ENCODE measurements at regions not wholly inside any gene's neighbourhood (a gene's known extent, or its start where the extent isn't known, plus 50 kb on each side); places are given as distances from the start of the nearest gene placed in this dataset.

DNA sequence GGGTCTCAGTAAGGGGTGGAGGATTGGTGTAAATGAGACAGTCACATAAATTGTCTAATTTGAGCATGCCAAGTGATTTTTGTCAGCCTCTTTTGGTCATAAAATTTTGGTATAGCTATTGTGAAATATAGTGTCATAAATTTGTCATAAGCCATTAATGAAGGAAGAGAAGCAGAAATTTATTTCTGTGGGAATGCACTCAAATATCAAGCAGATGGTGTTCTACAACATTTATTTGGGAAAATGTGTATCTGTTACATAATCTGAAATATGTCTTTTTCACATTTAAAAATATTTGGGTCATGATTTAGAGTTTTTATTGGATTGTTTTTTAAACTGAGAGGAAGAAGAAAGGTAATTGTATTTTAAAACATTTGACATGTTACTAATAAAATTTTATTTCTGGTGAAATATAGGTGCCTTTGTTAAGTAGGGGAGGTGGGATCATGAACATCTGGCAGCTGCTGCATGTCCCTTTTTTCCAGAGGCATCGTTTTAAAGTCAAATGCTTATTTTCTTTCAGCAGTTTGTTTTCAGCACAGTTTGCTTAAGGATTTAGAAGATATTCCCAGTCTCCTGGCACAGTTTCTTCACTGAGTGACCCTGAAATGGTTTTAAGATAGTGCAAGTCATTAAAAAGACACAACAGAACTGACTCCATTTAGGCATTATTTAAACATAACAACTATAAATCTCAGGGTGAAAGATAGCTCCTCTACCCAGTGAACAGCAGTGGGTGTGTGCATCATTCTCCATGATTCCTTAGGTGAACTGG, 371.7 kb downstream of the SNAPC1 start:
- H3K4me1 ChIP-seq (ENCODE audit: control insufficient read depth, insufficient read depth, low read length), result no peaks in the 10 kb centered on the region
- no peaks in the 10 kb centered on the region for H3K36me3 ChIP-seq (ENCODE audit: control insufficient read depth in 2 of 2, insufficient read depth in 2 of 2, low read length in 2 of 2)
- no peak overlapping the region for H3K9ac ChIP-seq (ENCODE audit: low read length in 2 of 2)
- H3K9me3 ChIP-seq (ENCODE audit: control insufficient read depth in 2 of 2, low read length in 2 of 2), result no peaks in the 10 kb centered on the region
- H3K27ac ChIP-seq (ENCODE audit: low read length), result no peak overlapping the region
- H3K4me3 ChIP-seq (ENCODE audit: low read length in 2 of 2), result no peak overlapping the region
- peaks cover 0 to 8% of the 10 kb centered on the region in 2 donors for H3K27me3 ChIP-seq (ENCODE audit: control insufficient read depth in 1 of 2, insufficient read depth in 2 of 2, low read length in 2 of 2)

DNA sequence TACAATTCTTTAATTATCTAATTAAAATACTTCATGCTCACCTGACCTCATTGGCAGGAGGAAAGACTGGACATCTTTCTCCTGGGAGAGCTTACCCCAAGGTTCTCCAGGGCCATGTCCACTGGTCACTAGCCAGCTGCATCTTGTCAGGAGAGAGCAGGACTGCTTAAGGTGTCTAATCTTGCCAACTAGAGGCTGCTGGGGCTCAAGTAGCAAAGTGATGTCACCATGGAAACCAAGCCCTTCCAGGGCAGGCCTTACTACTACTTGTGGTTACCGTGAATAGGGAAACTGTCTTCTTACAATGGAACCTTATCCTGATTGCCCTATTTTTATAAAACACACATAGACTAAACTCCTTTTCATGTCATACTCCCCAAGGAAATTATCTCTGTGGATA, 376.4 kb downstream of the SNAPC1 start:
- Histone ChIP-seq H3K9me3 (ENCODE audit: control insufficient read depth in 2 of 2, low read length in 2 of 2) (no peaks in the 10 kb centered on the region), H3K36me3 (ENCODE audit: control insufficient read depth in 2 of 2, insufficient read depth in 2 of 2, low read length in 2 of 2) (no peaks in the 10 kb centered on the region), H3K9ac (ENCODE audit: low read length in 2 of 2) (no peak overlapping the region), H3K27me3 (ENCODE audit: control insufficient read depth in 1 of 2, insufficient read depth in 2 of 2, low read length in 2 of 2) (peaks cover 0 to 3% of the 10 kb centered on the region in 2 donors), H3K4me1 (ENCODE audit: control insufficient read depth, insufficient read depth, low read length) (no peaks in the 10 kb centered on the region), H3K4me3 (ENCODE audit: low read length in 2 of 2) (no peak overlapping the region), H3K27ac (ENCODE audit: low read length) (no peak overlapping the region)

DNA sequence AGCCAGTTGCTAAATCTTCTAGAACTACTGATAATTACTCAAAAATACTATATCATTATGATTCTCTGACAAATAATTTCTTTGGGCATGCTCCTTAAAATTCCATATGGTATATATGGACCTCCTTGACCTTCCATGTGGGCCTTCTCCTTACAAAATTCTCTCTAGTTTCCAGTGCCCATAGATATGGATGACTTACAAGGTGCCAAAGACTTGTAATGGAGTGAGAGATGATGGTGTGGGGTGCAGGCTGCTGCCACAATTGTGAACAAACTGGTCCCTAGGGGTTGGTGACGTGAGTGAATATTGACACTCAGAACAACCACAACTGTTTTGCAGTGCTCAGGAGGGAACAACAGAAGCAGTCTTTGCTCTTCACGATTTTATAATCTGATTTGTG, 378.9 kb downstream of the SNAPC1 start:
- no peaks in the 10 kb centered on the region for H3K4me1 ChIP-seq (ENCODE audit: control insufficient read depth, insufficient read depth, low read length)
- no peak overlapping the region for H3K27ac ChIP-seq (ENCODE audit: low read length)
- H3K9ac ChIP-seq (ENCODE audit: low read length in 2 of 2), result no peak overlapping the region
- H3K4me3 ChIP-seq (ENCODE audit: low read length in 2 of 2), result no peak overlapping the region
- H3K27me3 ChIP-seq (ENCODE audit: control insufficient read depth in 1 of 2, insufficient read depth in 2 of 2, low read length in 2 of 2), result no peaks in the 10 kb centered on the region
- no peaks in the 10 kb centered on the region for H3K36me3 ChIP-seq (ENCODE audit: control insufficient read depth in 2 of 2, insufficient read depth in 2 of 2, low read length in 2 of 2)
- H3K9me3 ChIP-seq (ENCODE audit: control insufficient read depth in 2 of 2, low read length in 2 of 2), result no peaks in the 10 kb centered on the region

DNA sequence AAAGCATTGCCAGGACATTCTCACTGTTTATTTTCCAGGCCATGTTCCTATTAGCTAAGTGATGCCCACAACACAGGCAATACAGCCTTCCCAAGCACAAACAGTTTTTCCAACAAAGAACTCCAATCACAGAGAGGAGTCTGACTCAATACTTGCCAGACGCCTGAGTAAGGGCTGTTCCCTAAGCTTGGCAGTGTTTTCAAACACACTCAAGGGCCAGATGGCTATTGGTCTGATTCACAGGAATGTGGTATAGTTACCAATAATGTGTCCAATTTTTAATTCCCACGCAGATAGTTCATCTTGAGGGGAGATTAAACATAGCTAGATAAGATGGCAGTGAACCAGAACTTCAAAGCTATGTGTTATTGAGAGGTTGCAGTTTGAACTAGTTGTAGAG, 381.0 kb downstream of the SNAPC1 start:
- H3K9me3 ChIP-seq (ENCODE audit: control insufficient read depth in 2 of 2, low read length in 2 of 2), result no peaks in the 10 kb centered on the region
- H3K4me3 ChIP-seq (ENCODE audit: low read length in 2 of 2), result no peak overlapping the region
- H3K36me3 ChIP-seq (ENCODE audit: control insufficient read depth in 2 of 2, insufficient read depth in 2 of 2, low read length in 2 of 2), result no peaks in the 10 kb centered on the region
- H3K9ac ChIP-seq (ENCODE audit: low read length in 2 of 2), result no peak overlapping the region
- H3K27me3 ChIP-seq (ENCODE audit: control insufficient read depth in 1 of 2, insufficient read depth in 2 of 2, low read length in 2 of 2), result no peaks in the 10 kb centered on the region
- H3K27ac ChIP-seq (ENCODE audit: low read length), result no peak overlapping the region
- H3K4me1 ChIP-seq (ENCODE audit: control insufficient read depth, insufficient read depth, low read length), result no peaks in the 10 kb centered on the region

DNA sequence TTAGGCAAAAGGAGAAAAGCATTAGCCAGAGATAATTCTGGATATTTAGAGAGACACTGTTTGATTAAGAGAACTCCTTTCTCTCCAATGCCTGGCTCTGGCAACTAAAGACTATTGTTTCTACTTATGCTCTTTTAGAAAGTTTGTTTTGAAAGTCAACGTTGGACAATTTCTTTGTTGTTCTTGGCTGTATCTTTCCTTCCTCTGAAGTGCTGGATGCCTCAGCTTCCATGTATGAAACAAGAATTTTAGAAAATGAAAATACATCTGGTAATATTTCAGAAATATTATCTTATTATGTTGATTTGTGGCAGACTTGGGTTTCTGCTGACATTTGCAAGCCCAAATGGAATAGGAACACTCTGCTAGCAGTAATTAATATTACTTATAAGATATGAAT, 382.6 kb downstream of the SNAPC1 start:
- no peaks in the 10 kb centered on the region for H3K9me3 ChIP-seq (ENCODE audit: control insufficient read depth in 2 of 2, low read length in 2 of 2)
- H3K27ac ChIP-seq (ENCODE audit: low read length), result no peak overlapping the region
- no peak overlapping the region for H3K4me3 ChIP-seq (ENCODE audit: low read length in 2 of 2)
- H3K27me3 ChIP-seq (ENCODE audit: control insufficient read depth in 1 of 2, insufficient read depth in 2 of 2, low read length in 2 of 2), result no peaks in the 10 kb centered on the region
- H3K9ac ChIP-seq (ENCODE audit: low read length in 2 of 2), result no peak overlapping the region
- no peaks in the 10 kb centered on the region for H3K36me3 ChIP-seq (ENCODE audit: control insufficient read depth in 2 of 2, insufficient read depth in 2 of 2, low read length in 2 of 2)
- H3K4me1 ChIP-seq (ENCODE audit: control insufficient read depth, insufficient read depth, low read length), result no peaks in the 10 kb centered on the region

DNA sequence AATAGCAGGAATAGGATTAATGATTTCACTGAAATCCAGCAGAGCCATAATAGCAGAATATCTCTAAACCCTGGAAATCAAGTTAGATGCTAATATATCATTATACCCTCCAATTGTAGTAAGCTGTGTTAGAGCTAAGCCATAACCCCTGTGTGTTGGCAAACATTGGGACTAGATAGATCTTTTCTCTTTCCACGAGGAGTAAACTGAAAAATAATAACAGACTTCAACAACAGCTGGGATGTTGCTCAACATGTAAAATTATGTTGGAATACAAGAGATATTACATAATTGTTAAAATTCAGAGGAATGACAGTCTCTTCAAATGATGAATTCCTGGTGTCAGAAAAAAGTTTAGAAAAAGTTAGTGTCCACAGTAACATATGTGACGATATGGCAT, 383.8 kb downstream of the SNAPC1 start:
- no peaks in the 10 kb centered on the region for H3K27me3 ChIP-seq (ENCODE audit: control insufficient read depth in 1 of 2, insufficient read depth in 2 of 2, low read length in 2 of 2)
- no peaks in the 10 kb centered on the region for H3K4me1 ChIP-seq (ENCODE audit: control insufficient read depth, insufficient read depth, low read length)
- no peak overlapping the region for H3K27ac ChIP-seq (ENCODE audit: low read length)
- no peaks in the 10 kb centered on the region for H3K36me3 ChIP-seq (ENCODE audit: control insufficient read depth in 2 of 2, insufficient read depth in 2 of 2, low read length in 2 of 2)
- H3K9me3 ChIP-seq (ENCODE audit: control insufficient read depth in 2 of 2, low read length in 2 of 2), result no peaks in the 10 kb centered on the region
- H3K4me3 ChIP-seq (ENCODE audit: low read length in 2 of 2), result no peak overlapping the region
- H3K9ac ChIP-seq (ENCODE audit: low read length in 2 of 2), result no peak overlapping the region

DNA sequence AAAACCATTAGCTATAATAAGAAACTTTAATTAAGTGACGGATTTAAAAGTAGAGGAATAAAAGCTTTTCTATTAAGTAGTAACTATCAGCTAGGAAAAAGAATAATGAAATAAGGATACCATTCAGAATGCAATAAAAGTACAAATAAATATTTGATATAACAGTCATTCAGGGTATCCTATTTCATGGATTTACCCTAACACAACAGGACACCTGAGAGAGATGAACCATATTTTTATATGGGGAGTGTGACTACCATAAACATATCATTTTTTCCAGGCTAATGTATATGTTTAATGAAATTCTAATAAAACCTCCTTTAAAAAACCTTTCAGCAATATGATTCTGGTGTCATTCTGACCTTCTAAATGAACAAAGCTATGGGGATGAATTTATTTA, 393.8 kb downstream of the SNAPC1 start:
- peaks cover 0 to 4% of the 10 kb centered on the region in 2 donors for H3K27me3 ChIP-seq (ENCODE audit: control insufficient read depth in 1 of 2, insufficient read depth in 2 of 2, low read length in 2 of 2)
- no peaks in the 10 kb centered on the region for H3K9me3 ChIP-seq (ENCODE audit: control insufficient read depth in 2 of 2, low read length in 2 of 2)
- H3K4me3 ChIP-seq (ENCODE audit: low read length in 2 of 2), result no peak overlapping the region
- no peaks in the 10 kb centered on the region for H3K36me3 ChIP-seq (ENCODE audit: control insufficient read depth in 2 of 2, insufficient read depth in 2 of 2, low read length in 2 of 2)
- H3K9ac ChIP-seq (ENCODE audit: low read length in 2 of 2), result no peak overlapping the region
- H3K27ac ChIP-seq (ENCODE audit: low read length), result no peak overlapping the region
- no peaks in the 10 kb centered on the region for H3K4me1 ChIP-seq (ENCODE audit: control insufficient read depth, insufficient read depth, low read length)

DNA sequence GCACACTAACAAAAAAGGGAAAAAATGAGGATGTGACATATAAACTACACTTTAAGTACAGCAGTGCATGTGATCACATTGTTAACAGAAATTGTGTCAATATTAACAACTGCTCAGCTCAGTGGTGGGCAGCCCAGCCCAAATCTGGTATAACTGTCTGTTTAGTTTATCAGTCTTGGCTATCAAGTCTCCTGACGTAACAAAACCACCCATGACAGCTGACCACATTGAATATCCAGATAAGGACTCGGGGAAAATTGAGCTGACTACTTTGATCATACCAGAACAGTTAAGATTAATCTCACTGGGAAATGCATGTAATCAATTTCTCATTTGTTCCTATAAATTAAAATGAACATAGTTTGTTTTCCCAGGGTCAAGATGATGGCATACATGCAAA, 396.6 kb downstream of the SNAPC1 start:
- Histone ChIP-seq H3K27me3 (ENCODE audit: control insufficient read depth in 1 of 2, insufficient read depth in 2 of 2, low read length in 2 of 2) (peaks cover 0 to 4% of the 10 kb centered on the region in 2 donors), H3K36me3 (ENCODE audit: control insufficient read depth in 2 of 2, insufficient read depth in 2 of 2, low read length in 2 of 2) (no peaks in the 10 kb centered on the region), H3K27ac (ENCODE audit: low read length) (no peak overlapping the region), H3K9me3 (ENCODE audit: control insufficient read depth in 2 of 2, low read length in 2 of 2) (no peaks in the 10 kb centered on the region), H3K9ac (ENCODE audit: low read length in 2 of 2) (no peak overlapping the region), H3K4me1 (ENCODE audit: control insufficient read depth, insufficient read depth, low read length) (no peaks in the 10 kb centered on the region), H3K4me3 (ENCODE audit: low read length in 2 of 2) (no peak overlapping the region)

- Histone ChIP-seq H3K9ac (ENCODE audit: low read length in 2 of 2) (no peak overlapping the region), H3K9me3 (ENCODE audit: control insufficient read depth in 2 of 2, low read length in 2 of 2) (no peaks in the 10 kb centered on the region), H3K4me3 (ENCODE audit: low read length in 2 of 2) (no peak overlapping the region), H3K27me3 (ENCODE audit: control insufficient read depth in 1 of 2, insufficient read depth in 2 of 2, low read length in 2 of 2) (peaks cover 3 to 4% of the 10 kb centered on the region in 2 donors), H3K36me3 (ENCODE audit: control insufficient read depth in 2 of 2, insufficient read depth in 2 of 2, low read length in 2 of 2) (no peaks in the 10 kb centered on the region), H3K4me1 (ENCODE audit: control insufficient read depth, insufficient read depth, low read length) (no peaks in the 10 kb centered on the region), H3K27ac (ENCODE audit: low read length) (no peak overlapping the region)
Observed at GRCh38 chr14:62159314-62159713, 397.1 kb downstream of the SNAPC1 start.

GRCh38 chr14:62162998-62163589, 400.9 kb downstream of the SNAPC1 start:
- Histone ChIP-seq H3K4me3 (ENCODE audit: low read length in 2 of 2) (no peak overlapping the region), H3K4me1 (ENCODE audit: control insufficient read depth, insufficient read depth, low read length) (no peaks in the 10 kb centered on the region), H3K27ac (ENCODE audit: low read length) (no peak overlapping the region), H3K9me3 (ENCODE audit: control insufficient read depth in 2 of 2, low read length in 2 of 2) (no peaks in the 10 kb centered on the region), H3K36me3 (ENCODE audit: control insufficient read depth in 2 of 2, insufficient read depth in 2 of 2, low read length in 2 of 2) (no peaks in the 10 kb centered on the region), H3K27me3 (ENCODE audit: control insufficient read depth in 1 of 2, insufficient read depth in 2 of 2, low read length in 2 of 2) (peaks cover 2 to 3% of the 10 kb centered on the region in 2 donors), H3K9ac (ENCODE audit: low read length in 2 of 2) (no peak overlapping the region)

DNA sequence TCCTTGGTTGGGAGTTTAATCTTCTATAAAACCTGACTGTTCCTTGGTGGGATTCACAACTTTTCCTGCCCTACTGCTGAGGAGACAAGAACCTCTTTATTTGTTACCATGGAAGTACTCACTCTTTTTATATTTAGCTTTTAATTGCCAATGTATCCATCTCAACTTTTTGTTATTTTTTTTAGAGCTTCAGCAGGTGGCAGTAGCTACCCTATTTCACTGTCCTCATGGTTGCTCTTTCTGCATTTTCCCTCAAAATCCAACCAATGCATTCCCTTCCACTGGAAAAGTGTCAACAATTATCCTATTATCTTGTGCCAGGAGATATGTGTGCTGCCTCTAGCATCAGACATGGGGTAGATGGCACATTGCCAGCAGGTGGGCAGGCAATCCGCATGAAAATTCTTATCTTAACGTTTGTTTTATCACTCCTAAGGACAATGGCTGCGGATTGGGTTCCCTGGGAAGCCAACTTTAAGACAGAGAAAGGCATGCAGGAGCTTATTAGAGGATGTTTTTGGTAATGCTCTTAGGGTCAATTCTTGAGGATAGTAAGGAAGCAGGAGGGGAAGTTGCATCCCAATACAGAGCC, 406.4 kb downstream of the SNAPC1 start:
- Histone ChIP-seq H3K4me1 (ENCODE audit: control insufficient read depth, insufficient read depth, low read length) (no peaks in the 10 kb centered on the region), H3K36me3 (ENCODE audit: control insufficient read depth in 2 of 2, insufficient read depth in 2 of 2, low read length in 2 of 2) (no peaks in the 10 kb centered on the region), H3K27me3 (ENCODE audit: control insufficient read depth in 1 of 2, insufficient read depth in 2 of 2, low read length in 2 of 2) (peaks cover 2 to 3% of the 10 kb centered on the region in 2 donors), H3K27ac (ENCODE audit: low read length) (no peak overlapping the region), H3K9ac (ENCODE audit: low read length in 2 of 2) (no peak overlapping the region), H3K9me3 (ENCODE audit: control insufficient read depth in 2 of 2, low read length in 2 of 2) (no peaks in the 10 kb centered on the region), H3K4me3 (ENCODE audit: low read length in 2 of 2) (no peak overlapping the region)

All from stomach smooth muscle (tissue), 2 donors.